Smooth muscle cell (in vitro differentiated cells): ENCODE measurements at regions not wholly inside any gene's neighbourhood (a gene's known extent, or its start where the extent isn't known, plus 50 kb on each side); places are given as distances from the start of the nearest gene placed in this dataset.

ENCODE experiments used
- DNase-seq: peaks from one replicate; lab custom pipeline; 2025; ENCODE audit not compliant: unreplicated experiment; lab: John Stamatoyannopoulos, UW
- H2AFZ ChIP-seq: fragments of 200-600 bp; sonication (generic); 2 replicates; pipeline ENCODE4 v1.6.0; 2016; ENCODE audit warnings: antibody characterized with exemption, low read depth, mild to moderate bottlenecking
- H3F3A ChIP-seq: fragments of 200-600 bp; sonication (generic); 2 replicates; pipeline ENCODE4 v1.6.0; 2017; ENCODE audit warnings: antibody characterized with exemption, low read depth
- H3K27ac ChIP-seq: fragments of 200-600 bp; sonication (generic); 2 replicates; pipeline ENCODE4 v1.5.1; 2016; ENCODE audit warnings: low read depth, mild to moderate bottlenecking
- H3K27me3 ChIP-seq: fragments of 200-600 bp; sonication (generic); 2 replicates; pipeline ENCODE4 v1.6.1; 2016; ENCODE audit warnings: low read depth, mild to moderate bottlenecking
- H3K36me3 ChIP-seq: fragments of 200-600 bp; sonication (generic); 2 replicates; pipeline ENCODE4 v1.5.1; 2016; ENCODE audit warnings: low read depth
- H3K4me1 ChIP-seq: fragments of 200-600 bp; sonication (generic); 2 replicates; pipeline ENCODE4 v1.5.1; 2016; ENCODE audit warnings: low read depth
- H3K4me2 ChIP-seq: fragments of 200-600 bp; sonication (generic); 2 replicates; pipeline ENCODE4 v1.6.0; 2016; ENCODE audit warnings: mild to moderate bottlenecking
- H3K4me3 ChIP-seq: fragments of 200-600 bp; sonication (generic); 2 replicates; pipeline ENCODE4 v1.5.1; 2016; ENCODE audit warnings: mild to moderate bottlenecking
- H3K79me2 ChIP-seq: fragments of 200-600 bp; sonication (generic); 2 replicates; pipeline ENCODE4 v1.6.0; 2016; ENCODE audit warnings: low read depth, mild to moderate bottlenecking
- H3K9ac ChIP-seq: fragments of 200-600 bp; sonication (generic); 2 replicates; pipeline ENCODE4 v1.6.0; 2016; ENCODE audit warnings: low read depth
- H3K9me3 ChIP-seq: fragments of 200-600 bp; sonication (generic); replicated peaks from 2 replicates; pipeline ENCODE4 v1.5.1; 2016; ENCODE audit warnings: low read depth
- H4K20me1 ChIP-seq: fragments of 200-600 bp; sonication (generic); 2 replicates; pipeline ENCODE4 v1.6.0; 2016; ENCODE audit warnings: low read depth
- whole genome bisulfite sequencing: methylation state at CpG from one replicate; pipeline ENCODE4 v1.1.7; 2016; ENCODE audit warnings: low lambda C conversion rate; 5-methylcytosine and 5-hydroxymethylcytosine counted together
- TF ChIP-seq, protein P1 (sequence below): fragments of 200-600 bp; sonication (generic); IDR thresholded peaks from 2 replicates; pipeline ENCODE4 v1.5.1; 2017; ENCODE audit warnings: borderline replicate concordance, mild to moderate bottlenecking, antibody characterized with exemption; ENCODE audit not compliant: insufficient read depth, poor library complexity, severe bottlenecking

- Histone ChIP-seq H3K4me3 (no peak overlapping the region), H3K27me3 (no peaks in the 10 kb centered on the region), H3K4me2 (no peak overlapping the region), H3K9me3 (no peaks in the 10 kb centered on the region), H3K27ac (no peak overlapping the region), H3K36me3 (no peaks in the 10 kb centered on the region), H3F3A (no peaks in the 10 kb centered on the region), H3K4me1 (no peaks in the 10 kb centered on the region), H3K79me2 (no peaks in the 10 kb centered on the region), H3K9ac (no peak overlapping the region), H2AFZ (no peak overlapping the region), H4K20me1 (no peaks in the 10 kb centered on the region)
- DNase-seq, result no peak
- 98% methylated on average over 1 of the region's 1 CpG for WGBS
- TF ChIP-seq, protein P1, sequence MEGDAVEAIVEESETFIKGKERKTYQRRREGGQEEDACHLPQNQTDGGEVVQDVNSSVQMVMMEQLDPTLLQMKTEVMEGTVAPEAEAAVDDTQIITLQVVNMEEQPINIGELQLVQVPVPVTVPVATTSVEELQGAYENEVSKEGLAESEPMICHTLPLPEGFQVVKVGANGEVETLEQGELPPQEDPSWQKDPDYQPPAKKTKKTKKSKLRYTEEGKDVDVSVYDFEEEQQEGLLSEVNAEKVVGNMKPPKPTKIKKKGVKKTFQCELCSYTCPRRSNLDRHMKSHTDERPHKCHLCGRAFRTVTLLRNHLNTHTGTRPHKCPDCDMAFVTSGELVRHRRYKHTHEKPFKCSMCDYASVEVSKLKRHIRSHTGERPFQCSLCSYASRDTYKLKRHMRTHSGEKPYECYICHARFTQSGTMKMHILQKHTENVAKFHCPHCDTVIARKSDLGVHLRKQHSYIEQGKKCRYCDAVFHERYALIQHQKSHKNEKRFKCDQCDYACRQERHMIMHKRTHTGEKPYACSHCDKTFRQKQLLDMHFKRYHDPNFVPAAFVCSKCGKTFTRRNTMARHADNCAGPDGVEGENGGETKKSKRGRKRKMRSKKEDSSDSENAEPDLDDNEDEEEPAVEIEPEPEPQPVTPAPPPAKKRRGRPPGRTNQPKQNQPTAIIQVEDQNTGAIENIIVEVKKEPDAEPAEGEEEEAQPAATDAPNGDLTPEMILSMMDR, result no peak
Observed at GRCh38 chr3:146991907-146992306, 386.8 kb upstream of the PLSCR5 start.

- Histone ChIP-seq H3K4me3 (no peak overlapping the region), H3K9ac (no peak overlapping the region), H3K79me2 (no peaks in the 10 kb centered on the region), H3K9me3 (no peaks in the 10 kb centered on the region), H2AFZ (no peak overlapping the region), H3K27ac (no peak overlapping the region), H4K20me1 (no peaks in the 10 kb centered on the region), H3K4me1 (no peaks in the 10 kb centered on the region), H3K27me3 (no peaks in the 10 kb centered on the region), H3F3A (no peaks in the 10 kb centered on the region), H3K4me2 (no peak overlapping the region), H3K36me3 (no peaks in the 10 kb centered on the region)
- TF ChIP-seq, protein P1, result no peak
- DNase-seq, result no peak
- WGBS, result 83% methylated on average over 2 of the region's 2 CpGs
Observed at GRCh38 chr3:146975476-146975875, 370.3 kb upstream of the PLSCR5 start.

GRCh38 chr3:146975032-146975431 lies 369.9 kb upstream of the PLSCR5 start:
- H3K36me3 ChIP-seq, result no peaks in the 10 kb centered on the region
- no peak overlapping the region for H2AFZ ChIP-seq
- no peaks in the 10 kb centered on the region for H3K4me1 ChIP-seq
- TF ChIP-seq, protein P1, result no peak
- no peak overlapping the region for H3K4me3 ChIP-seq
- peaks cover 3% of the 10 kb centered on the region for H3F3A ChIP-seq
- H3K27ac ChIP-seq, result no peak overlapping the region
- 100% methylated on average over 1 of the region's 1 CpG for WGBS
- DNase-seq, result no peak
- H4K20me1 ChIP-seq, result no peaks in the 10 kb centered on the region
- H3K9me3 ChIP-seq, result no peaks in the 10 kb centered on the region
- H3K27me3 ChIP-seq, result no peaks in the 10 kb centered on the region
- H3K9ac ChIP-seq, result no peak overlapping the region
- H3K79me2 ChIP-seq, result no peaks in the 10 kb centered on the region
- no peak overlapping the region for H3K4me2 ChIP-seq

DNA sequence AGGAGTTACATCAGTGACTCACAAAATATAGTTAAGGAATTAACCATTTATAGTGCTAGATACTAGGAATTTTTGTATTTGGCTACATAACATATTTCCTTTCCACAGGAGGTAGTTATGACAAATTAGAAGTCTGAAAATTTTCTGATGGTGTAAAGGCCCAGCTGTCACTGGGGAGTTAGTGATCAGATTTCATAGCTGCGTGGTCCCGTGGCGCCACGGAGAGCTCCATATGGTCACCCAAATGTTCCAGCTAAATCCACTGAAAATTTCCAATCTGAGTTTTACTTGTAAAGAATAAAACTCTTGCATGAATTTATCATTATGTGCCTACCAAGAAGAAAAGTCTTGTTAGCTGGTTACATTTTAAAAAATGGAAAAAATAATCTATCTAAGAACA lies 368.9 kb upstream of the PLSCR5 start:
- peaks cover 9% of the 10 kb centered on the region for H3K4me1 ChIP-seq
- H3K27me3 ChIP-seq, result no peaks in the 10 kb centered on the region
- DNase-seq, result no peak
- H3K9me3 ChIP-seq, result no peaks in the 10 kb centered on the region
- H4K20me1 ChIP-seq, result no peaks in the 10 kb centered on the region
- TF ChIP-seq, protein P1, result no peak
- peak overlapping the region; percentile 91 for H3K27ac ChIP-seq
- no peak overlapping the region for H3K9ac ChIP-seq
- peaks cover 13% of the 10 kb centered on the region for H3F3A ChIP-seq
- H3K36me3 ChIP-seq, result no peaks in the 10 kb centered on the region
- H3K79me2 ChIP-seq, result no peaks in the 10 kb centered on the region
- H3K4me2 ChIP-seq, result no peak overlapping the region
- H2AFZ ChIP-seq, result no peak overlapping the region
- H3K4me3 ChIP-seq, result no peak overlapping the region
- WGBS, result 96% methylated on average over 4 of the region's 4 CpGs
